Daoy (cell line): ENCODE measurements at regions not wholly inside any gene's neighbourhood (a gene's known extent, or its start where the extent isn't known, plus 50 kb on each side); places are given as distances from the start of the nearest gene placed in this dataset.
"Not testable (repeated sequence)": the region's sequence is repeated elsewhere in the genome, so short reads cannot be mapped to it uniquely, and the experiment has no call there.

Experiments used
- DNase-seq: peaks from one replicate; pipeline ENCODE4 v3.0.0-alpha.2; 2015; ENCODE audit warnings: low read depth

DNA sequence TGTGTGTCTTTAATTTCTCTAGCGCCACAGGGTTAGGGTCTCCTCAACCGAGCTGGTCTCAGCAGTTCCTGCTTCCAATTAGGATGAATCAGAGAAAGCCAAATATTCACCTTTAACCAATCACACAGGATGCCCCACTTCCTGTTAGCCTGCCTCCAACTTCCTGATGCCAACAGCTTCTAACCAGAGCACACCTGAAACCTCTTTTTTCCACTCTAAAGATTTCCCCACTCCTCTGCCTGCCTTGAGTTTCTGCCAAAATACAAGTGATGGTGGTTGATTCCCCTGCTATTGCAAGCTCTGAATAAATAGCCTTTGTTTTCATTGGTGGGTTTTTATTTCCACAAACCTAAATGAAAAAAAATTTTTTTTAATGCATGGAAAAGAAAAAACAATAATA is 144.7 kb upstream of the UST start:
- DNase-seq, result no peak

DNA sequence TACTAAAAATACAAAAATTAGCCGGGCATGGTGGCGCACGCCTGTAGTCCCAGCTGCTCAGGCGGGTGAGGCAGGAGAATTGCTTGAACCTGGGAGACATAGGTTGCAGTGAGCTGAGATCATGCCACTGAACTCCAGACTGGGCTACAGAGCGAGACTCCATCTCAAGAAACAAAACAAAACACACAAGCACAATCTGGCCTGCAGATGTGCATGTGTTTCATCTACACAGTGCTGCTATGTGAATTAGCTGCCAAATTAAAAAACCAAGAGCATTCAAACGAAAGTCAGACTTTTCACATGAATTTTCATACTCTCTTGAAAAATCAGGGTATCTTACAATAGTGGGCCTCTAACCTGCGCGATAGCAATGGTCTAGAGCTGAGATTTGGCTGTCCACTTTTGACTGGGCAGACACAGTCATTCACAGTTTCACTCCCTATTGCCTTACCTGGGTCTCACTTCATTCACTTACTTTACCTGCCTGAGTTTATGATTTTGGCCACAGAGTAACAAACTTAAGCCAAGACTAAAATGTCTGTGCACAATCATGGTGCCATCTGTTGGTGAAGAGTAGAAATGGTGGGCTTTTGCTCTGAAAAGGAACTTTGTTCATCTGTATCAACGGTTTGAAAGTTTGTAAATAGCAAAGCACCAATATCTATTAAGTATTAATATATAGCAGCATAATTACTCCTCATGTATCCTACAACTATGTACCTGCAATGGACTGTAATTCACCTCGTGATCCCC is 138.5 kb upstream of the UST start:
- DNase-seq, result no peak

DNA sequence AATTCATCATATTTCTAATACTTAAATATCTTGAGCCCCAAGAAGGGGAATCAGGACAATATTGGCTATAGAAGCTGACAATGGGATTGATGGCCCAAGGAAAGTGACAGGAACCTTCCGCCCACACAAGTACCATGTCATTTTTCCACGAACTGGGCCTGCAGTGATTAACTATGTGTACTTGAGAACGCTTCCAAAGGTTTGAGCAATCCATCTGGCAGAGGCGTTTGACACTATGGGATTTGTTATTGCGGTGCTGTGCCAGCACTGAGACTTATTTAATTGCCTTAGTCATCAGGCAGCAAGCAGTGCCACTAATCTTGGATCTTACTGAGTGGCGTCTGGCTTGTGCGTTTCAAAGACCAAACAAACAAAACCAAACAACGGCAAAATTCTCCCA is 135.6 kb upstream of the UST start:
- peak; percentile 69 for DNase-seq

DNA sequence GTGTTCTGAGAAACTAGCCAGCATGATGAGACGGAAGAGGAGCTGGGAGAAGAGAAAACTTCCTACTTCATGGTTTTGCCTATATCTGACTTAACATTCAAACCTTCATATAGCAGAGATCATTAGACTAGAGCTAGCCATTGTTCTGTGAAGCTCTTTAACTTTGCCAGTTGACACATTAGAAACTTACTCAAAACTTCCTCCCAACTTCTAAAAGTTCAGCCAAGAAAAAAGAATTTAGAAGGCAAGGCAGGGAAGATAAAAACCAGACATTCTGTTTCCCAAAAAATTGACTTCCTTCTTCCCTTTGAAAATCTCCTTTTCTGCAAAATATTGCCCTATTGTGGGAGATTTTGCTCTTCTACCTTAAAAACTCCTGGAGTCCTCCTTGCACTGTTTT is 134.8 kb upstream of the UST start:
- no peak for DNase-seq

DNA sequence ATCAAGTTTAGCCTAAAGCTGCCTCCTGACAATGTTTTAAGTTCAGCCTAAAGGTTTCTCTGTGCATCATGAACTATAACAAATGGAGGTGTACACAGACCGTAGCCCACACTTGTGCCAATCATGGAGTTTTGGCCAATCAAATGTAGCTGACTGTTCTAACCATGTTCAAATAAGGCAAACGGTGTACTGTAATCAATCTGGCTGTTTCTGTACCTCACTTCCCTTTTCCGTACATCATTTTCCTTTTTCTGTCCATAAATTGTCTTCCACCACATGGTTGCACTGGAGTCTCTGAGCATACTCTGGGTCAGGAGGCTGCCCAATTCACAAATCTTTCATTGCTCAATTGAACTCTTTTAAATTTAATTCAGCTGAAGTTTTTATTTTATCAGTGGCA is 132.2 kb upstream of the UST start:
- DNase-seq, result no peak

DNA sequence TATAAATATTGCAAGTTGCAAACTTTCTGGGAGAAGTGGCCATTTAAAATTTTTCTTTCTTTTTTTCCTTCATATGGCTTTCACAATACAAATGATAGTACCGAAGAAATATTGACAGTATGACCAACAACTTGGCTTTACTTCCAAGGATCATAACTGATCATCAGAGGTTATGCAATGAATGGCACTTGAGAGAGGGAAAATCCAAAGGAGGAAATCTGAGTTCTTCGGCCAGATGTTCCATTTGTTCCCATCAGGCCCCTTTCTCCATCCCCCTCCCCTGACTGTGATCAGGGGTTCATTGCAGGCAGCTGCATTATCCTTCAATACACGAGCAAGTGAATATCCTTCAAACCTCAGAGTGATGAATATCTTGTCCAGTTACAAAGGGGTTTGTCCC is 130.0 kb upstream of the UST start:
- DNase-seq, result no peak

DNA sequence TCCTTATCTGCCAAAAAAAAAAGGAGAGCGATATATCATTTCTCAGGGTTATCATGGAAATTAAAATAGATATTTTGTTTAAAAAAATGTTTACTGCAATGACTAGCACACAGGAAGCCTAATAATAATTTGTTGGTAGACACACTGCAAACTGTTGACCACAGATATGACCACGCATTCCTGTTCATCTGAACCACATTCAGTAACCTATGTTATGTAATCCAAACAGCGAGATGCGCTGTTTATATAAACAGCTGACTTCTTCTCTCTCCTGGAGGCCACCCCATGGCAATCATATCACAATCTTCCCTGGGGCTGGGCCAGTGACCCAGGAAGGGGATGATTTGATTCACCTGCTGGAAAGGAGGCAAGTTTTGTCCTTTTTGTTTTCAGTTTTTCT is 129.3 kb upstream of the UST start:
- DNase-seq, result no peak

DNA sequence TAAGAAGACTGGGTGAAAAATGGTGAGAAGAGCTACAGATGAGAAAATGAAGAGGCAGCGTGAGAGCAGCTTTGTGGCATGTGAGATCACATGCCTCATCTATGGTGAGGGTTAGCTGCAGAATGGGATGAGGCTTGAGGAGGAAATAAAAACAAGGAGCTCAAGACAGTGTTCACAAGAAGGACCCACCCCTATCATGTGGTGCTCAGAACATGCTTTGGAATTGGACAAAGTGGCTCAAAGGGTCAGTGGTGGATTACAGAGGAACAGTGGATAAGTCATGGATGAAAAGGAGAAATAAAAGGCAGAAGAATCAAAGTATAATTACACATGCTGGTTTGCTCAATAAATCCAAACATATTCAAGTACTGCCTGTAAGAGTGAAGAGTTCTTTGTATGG is 126.9 kb upstream of the UST start:
- DNase-seq, result no peak

DNA sequence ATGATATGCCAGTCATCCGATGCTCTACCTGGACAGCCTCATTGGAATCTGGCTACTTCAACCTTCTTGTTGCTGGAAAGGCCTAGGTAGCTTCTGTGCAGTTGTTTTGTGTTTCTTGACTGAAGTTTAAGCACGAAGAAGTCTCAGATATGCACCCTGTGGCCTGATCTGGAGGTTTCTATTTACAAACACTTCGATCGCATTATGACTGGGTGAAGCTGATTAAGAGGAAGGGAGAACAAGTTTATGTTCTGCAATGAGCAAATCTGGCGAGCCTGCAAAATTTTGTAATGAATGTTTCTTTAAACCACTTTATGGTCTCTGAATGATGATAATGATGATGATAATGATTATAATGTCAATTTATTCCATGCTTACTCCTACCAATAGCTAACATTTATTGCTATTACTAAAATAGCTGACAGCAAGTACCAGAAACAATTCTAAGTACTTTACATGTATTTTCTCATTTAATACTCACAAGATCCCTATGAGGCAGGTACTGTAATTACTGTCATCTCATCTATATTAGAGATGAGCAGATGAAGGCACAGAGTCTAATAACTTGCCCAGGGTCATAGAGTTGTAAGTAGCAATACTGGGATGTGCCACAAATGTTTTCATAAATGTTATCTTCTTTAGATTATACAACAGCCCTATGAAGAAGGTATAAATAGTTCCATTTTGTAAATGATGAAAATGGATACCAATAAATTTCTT is 126.1 kb upstream of the UST start:
- DNase-seq, result no peak

DNA sequence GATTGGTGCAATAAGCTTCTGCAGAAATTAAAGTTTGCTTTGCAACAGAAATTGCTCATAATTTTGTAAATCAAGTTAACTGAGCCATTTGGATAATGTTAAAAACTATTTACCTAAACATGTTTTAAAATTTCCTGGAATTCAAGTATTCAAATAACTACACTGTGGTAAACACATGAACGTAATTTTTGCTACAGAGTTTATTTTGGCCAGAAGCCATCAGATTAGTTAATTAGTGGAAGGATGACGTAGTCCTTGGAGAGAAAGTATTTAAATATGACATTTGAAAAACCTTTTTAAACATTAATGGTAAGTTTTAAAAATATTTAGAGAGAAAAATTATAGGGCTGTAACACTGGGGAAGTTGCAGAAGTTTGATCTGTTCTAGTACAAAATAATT is 121.2 kb upstream of the UST start:
- no peak for DNase-seq

DNA sequence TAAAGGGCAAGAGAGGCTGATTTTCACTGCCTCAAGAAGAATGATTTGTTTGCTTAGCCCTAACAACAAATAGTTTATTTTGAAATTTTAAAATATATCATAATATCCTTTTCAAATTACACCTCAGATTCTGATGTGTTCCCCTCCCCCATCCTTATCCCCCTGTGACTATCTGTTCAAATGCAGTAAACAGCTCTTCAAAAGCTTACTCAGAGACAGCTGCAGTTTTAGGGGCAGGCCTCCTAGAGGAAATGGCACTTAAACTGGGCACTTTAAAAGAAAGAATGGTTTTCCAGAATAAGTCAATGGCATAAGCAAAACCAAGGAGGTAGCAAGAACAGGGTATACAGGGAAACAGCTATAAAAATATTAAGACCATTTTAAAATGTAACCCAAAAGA is 118.6 kb upstream of the UST start:
- DNase-seq, result no peak

DNA sequence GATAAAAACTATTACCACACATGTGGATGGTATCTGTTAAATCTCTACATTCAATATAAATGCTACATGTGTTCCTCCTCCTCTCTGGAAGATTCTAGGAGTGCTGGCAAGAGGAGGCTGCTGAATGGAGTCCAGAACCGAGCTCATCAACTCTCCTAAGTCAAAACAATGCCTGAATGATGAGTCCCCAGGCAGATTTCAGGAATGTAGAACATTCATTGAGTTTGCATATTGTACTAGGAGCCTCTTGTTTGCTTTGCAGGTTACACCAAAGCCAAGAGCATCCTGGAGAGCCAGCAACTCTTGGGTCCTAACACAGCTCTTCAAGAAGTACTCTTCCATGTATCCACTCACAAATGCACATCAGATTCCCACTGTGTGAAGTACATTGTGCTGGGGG is 117.6 kb upstream of the UST start:
- DNase-seq, result no peak

DNA sequence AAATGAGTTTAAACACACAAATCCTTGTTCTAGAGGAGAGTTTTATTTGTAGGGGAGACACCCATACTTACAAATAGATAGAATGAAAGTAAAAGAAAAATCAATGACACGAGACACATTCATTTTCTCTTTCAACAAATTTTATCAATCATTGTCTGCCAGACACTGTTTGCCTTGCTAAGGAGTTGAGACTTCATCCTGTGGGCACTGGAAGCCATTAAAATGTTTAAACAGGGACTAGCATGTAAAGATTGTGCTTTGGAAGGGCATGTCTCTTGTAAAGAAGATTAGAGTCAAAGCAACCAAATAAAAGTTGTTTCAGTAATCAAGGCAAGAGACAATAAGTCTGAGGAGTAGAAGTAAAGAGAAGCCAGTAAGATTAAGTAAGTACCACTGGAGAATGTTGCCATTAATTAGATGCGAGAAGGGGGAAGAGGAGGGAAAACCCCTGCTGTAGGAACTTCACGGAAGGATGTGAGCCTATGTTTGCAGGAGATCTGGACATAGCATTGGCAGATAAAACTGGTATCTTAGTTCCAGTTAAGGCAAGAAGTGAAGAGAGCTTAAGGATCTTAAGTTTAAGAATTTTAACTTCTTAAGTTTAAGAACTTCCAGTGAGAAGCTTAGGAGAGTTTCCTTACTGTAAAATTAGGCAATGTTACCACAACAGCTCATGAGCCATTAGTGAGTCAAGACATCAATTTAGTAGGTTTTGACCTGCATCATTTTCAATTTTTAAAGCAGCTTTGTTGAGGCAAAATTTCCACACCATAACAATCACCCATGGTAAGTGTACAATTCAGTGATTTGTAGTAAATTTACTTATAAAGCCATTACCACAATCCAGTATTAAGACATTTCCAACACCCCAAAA is 117.0 kb upstream of the UST start:
- no peak for DNase-seq

DNA sequence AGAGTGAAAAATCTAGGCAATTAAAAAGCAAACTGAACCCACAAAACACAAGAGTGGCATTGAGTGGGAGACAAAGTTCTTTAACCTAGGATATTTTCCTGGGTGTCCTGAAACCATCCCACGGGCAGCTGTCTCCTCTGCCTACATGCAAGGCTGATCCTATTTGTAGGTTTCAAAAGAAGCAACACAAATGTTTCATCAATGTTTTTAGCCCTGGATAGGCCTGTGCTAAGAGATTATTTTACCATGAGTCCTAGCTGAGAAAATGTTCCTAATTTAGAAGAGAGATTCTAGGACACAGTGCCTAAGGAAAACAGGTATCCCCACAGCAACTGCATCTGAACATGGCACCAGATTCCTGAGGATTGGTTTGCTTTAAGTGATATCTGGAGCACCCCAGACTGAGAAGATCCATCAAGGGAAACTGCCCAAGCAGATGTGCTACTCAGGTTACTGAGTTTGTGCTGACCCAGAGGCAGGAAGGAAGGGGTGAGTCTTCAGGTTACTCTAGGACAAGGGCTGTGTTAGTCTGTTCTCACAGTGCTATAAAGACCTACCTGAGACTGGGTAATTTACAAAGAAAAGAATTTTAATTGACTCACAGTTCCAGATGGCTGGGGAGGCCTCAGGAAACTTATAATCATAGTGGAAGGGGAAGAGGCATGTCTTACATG is 111.6 kb upstream of the UST start:
- DNase-seq, result no peak

DNA sequence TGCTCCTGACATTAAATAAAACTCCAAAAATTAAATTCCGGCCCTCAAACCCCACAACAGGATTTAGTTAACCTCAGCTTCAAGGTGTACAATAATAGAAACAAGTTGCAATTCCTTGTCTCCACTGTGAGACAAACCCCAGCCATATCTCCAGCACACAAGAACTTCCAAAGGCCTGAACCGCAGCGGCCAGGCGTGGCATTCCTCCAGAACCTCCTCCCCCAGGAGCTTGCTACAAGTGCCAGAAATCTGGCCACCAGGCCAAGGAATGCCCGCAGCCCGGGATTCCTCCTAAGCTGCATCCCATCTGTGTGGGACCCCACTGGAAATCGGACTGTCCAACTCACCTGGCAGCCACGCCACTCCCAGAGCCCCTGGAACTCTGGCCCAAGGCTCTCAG is 105.0 kb upstream of the UST start:
- DNase-seq, result not testable (repeated sequence)

DNA sequence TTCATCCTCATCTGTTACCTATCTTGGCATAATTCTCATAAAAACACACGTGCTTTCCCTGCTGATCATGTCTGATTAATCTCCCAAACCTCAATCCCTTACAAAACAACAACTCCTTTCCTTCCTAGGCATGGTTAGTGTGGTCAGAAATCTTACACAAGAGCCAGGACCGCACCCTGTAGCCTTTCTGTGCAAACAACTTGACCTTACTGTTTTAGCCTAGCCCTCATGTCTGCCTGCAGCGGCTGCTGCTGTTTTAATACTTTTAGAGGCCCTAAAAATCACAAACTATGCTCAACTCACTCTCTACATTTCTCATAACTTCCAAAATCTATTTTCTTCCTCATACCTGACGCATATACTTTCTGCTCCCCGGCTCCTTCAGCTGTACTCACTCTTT is 103.6 kb upstream of the UST start:
- not testable (repeated sequence) for DNase-seq

DNA sequence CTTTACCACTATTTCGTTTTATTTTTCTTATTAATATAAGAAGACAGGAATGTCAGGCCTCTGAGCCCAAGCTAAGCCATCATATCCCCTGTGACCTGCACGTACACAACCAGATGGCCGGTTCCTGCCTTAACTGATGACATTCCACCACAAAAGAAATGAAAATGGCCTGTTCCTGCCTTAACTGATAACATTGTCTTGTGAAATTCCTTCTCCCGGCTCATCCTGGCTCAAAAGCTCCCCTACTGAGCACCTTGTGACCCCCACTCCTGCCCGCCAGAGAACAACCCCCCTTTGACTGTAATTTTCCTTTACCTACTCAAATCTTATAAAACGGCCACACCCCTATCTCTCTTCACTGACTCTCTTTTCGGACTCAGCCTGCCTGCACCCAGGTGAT is 101.8 kb upstream of the UST start:
- not testable (repeated sequence) for DNase-seq

DNA sequence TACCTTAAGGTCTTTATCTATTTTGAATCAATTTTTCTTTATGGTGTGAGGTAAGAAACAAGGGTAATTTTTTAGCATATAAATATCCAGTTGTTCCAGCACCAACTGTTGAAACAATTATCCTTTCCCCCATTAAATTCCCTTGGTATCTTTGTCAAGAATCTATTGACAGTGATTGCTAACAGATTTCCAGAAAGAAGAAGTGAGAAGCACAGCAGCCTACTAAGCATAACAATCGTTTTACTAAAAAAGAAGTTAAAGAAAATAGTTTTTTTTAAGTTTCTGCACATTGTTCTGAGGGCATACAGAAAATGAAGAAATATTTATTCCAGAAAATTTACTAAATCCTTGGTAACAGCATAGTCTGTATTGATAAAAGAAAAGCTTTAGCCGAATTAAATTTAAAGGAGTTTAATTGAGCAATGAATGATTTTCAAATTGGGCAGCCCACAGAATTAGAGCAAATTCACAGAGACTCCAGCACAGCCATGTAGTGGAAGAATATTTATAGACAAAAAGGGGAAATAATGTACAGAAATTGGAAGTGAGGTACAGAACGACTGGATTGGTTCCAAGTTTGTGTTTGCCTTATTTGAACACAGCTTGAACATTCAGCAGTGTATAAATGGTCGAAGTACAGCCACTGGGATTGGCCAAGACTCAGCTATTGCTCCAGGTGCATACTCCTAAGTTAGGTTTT is 97.9 kb upstream of the UST start:
- no peak for DNase-seq

DNA sequence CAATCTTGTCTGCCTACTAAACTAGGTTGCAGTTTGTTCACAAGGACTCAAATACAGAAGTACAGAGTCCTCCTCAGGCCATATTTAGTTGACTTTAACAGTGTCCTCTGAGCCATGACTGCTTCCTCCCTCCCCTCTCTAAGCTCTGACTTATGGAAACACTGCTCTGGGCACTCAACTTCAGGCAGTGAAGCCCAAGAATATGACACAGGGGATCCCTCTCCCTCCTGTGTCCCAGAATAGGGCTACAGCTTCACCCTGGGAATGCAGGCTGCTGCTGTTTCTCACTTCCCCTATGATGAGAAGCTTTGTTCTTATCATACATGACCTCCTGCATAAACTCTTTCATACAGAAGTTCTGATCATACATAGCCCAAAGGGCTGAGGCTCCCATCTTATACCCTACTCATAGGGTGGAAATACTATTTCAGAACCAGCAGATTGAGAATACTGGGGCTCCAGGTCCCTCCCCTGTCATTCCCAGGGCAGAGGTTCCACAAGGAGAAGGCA is 97.3 kb upstream of the UST start:
- no peak for DNase-seq

DNA sequence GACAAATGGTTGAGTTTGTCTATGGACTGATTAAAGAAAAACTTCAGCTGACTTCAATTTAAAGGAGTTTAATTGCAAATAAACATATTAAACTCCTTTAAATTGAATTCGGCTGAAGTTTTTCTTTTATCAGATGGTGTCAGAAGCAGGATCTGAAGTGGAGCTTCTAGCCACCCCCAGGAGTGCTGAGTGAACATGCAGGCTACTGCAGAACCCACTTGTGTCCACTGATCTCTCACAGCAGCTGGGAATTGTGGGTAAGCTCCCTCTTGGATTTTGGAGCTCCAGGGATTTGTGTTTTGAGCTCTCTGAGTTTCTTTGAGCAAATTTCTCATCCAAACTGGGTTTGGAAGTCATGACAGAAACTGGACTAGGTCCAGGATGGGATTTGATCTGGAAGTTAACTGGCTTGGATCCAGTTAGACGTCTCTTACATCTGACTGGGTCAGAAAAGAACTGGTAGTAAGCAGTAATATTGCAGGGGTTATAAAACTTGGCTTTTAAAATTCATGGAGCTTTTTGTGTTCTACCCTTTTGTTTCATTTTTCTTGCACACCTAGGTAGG is 95.8 kb upstream of the UST start:
- DNase-seq, result no peak

DNA sequence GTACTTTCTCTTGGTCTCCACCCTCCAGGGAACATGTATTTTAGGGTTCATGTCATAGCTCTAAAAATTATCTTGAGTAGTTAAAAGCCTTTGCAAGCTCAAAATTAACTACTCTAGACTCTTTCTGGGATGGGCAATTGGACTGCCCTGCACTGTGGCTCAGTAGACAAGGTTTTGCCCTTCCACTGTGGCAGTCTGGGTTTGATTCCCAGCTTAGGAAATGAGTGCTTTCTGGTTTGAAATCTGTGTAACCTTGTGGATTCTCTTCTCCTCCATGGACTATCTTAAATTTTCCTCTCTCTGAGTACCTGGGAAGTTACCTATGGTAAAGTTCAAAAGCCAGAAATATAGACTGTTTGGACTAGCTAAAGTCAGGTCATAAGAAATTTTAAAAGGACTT is 94.6 kb upstream of the UST start:
- DNase-seq, result no peak
